HG02798 (cell line): ENCODE measurements at regions not wholly inside any gene's neighbourhood (a gene's known extent, or its start where the extent isn't known, plus 50 kb on each side); places are given as distances from the start of the nearest gene placed in this dataset.

Source experiments
- ATAC-seq: cut with Tn5 transposase; IDR thresholded peaks from one replicate; pipeline ENCODE4 v1.9.1; 2021; ENCODE audit warnings: mild to moderate bottlenecking; ENCODE audit not compliant: unreplicated experiment, poor library complexity

- no peak for ATAC-seq
Measured at GRCh38 chr2:234772733-234773060, 179.1 kb upstream of the SH3BP4 start.

DNA sequence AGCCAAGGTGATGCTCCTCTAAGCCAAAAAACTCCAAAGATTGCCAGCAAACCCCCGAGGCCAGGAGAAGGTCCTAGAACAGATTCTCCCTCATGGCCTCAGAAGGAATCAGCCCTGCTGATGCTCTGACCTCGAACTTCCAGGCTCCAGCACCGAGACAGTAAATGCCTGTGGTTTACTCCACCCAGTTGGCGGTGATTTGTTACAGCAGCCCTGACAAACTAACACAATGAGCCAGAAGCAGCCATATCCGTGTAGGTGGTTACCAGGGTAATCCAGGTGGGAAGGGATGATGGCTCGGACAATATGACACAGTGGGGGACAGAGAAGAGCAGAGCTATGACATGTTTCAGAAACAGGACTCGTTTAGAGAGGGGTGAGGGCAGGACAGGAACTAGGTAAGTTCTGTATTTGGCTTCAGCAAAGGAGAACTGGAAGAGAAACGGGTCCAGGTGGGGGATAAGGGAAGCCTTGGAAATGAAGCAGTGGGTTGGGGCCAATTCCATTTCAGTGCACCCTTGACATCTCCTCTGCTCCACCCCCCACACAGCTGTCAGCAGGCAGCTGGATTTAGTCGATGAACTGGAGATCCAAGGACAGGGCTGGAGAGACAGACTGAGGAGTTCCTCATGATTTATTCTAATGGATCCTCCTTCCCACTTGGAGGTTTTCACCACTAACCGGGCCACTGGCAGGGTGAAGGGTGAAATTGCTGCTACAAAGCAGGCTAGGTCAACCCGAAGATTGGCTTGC lies 179.7 kb upstream of the SH3BP4 start:
- ATAC-seq, result no peak

- no peak for ATAC-seq
Measured at GRCh38 chr2:234771176-234771575, 180.6 kb upstream of the SH3BP4 start.

- no peak for ATAC-seq
Measured at GRCh38 chr2:234770715-234771141, 181.1 kb upstream of the SH3BP4 start.

DNA sequence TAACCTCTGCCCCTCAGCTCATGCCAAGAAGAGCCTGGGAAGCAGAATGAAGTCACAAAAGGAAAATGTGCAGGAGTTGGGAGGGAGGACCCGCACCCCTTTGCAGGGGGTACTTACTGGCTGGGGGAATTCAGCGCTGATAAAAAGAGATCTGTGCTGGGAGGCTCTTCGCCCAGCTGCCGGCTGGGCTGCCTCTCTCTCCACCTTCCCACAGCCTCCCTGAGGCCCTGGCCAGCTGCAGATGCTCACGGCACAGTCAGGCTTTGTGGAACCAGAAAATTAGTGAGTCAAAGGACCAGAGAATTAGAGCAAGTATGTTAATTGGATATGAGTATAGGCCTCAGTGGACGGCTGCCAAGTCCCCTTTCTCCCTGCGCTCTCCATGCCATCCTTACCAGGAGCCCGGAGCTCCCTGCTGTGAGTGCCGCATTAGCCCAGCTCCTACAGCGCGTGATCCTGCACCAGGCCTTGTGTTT lies 181.7 kb upstream of the SH3BP4 start:
- no peak for ATAC-seq

- no peak for ATAC-seq
Measured at GRCh38 chr2:234768608-234769196, 183.1 kb upstream of the SH3BP4 start.

DNA sequence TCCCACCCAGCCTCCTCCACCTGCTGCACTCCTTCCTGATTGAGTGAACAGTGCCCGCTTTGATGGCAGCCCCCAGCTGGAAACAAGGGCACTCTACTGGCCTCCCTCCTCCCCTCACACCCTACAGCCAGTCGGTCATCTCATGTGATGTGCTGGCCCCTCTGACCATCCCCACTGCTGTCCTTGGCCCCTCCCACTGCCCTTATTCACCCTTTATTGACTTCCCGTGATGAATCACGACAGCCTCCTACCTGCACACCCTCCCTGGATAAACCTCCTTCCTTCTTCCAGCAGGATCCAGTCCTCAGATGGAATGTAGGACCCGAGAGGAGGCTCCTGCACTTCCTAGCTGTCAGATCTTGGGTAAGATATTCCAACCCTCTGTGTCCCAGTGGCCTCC lies 186.5 kb upstream of the SH3BP4 start:
- no peak for ATAC-seq

DNA sequence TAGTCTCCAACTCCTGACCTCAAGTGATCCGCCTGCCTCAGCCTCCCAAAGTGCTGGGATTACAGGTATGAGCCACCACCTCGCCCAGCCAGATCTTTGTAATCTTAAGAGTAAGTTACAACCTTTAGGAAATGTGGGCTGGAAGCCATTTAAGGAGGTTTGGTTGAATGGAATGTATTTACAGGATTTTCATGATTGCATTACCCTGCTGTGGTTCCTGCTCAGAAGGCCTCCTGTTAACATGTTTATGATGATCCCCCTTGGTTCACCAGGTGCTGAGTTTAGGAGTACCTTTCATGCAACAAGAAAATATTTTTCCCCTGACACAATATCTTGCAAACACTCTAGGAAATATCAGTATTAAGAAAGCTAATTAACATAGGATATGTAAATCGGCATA lies 187.4 kb upstream of the SH3BP4 start:
- ATAC-seq, result no peak

GRCh38 chr2:234763002-234763873 lies 188.6 kb upstream of the SH3BP4 start:
- no peak for ATAC-seq

- ATAC-seq, result no peak
Measured at GRCh38 chr2:234761910-234762309, 189.9 kb upstream of the SH3BP4 start.

DNA sequence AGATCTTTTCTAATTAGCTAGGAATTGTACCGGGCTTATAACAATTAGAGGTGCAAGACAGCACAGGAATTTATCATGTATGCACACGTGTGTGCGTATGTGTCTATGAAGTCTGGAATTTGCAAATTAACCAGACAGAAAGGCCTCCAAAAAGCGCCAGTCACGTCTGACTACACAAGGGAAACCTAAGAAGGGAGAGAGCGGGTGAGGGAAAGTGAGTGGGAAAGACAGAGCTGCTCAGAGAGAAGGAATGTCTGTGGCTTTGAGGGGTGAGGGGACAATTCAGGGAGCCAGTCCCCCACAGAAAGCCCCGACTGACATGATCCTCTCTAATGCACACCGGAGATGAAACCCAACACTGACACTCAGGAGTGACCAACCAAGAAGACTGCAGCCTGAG lies 197.7 kb upstream of the SH3BP4 start:
- ATAC-seq, result no peak

- ATAC-seq, result no peak
Measured at GRCh38 chr2:234753701-234754100, 198.1 kb upstream of the SH3BP4 start.

DNA sequence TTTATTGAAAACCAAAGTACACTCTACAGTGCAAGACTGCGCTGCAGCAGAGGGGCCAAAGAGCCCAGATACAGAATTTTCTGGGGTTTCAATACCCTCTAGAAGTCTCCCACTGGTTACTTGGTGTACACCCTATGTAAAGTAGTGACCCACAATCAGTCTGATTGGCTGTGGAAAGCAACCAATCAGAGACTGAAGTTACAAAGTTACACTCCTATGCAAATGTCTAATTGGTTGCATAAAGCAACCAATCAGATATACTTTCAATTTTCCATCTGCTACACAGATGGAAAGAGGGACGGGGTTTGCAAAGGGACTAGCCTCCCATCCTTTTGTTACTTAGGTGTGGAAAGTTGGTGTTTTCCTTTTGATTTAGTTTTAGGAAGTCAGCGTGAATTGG lies 198.9 kb upstream of the SH3BP4 start:
- no peak for ATAC-seq

- ATAC-seq, result no peak
Measured at GRCh38 chr2:234751275-234751973, 200.4 kb upstream of the SH3BP4 start.

DNA sequence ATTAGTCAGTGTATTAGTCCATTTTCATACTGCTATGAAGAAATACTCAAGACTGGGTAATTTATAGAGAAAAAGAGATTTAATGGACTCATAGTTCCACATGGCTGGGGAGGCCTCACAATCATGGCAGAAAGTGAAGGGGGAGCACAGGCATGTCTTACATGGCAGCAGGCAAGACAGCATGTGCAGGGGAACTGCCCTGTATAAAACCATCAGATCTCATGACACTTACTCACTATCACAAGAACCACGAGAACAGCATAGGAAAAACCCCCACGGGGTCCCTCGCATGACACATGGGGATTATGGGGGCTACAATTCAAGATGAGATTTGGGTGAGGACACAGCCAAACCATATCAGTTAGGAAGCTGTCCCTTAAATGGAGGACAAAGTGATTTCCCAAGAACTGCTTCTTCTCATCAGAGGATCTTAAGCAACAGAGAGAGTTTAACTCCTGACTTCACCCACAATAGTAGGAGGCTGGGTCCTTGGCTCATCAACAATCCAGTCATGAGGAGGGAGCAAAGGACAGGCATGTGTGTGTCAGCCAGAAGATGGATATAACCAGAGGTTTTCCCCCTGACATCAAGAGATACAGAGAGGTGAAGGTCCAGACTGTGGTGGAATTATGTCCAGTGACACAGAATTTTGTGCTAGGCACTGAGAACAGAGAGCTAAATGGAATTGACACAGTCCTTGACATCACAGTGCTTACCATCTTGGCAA lies 203.8 kb upstream of the SH3BP4 start:
- ATAC-seq, result no peak

- no peak for ATAC-seq
Measured at GRCh38 chr2:234747032-234747431, 204.8 kb upstream of the SH3BP4 start.

DNA sequence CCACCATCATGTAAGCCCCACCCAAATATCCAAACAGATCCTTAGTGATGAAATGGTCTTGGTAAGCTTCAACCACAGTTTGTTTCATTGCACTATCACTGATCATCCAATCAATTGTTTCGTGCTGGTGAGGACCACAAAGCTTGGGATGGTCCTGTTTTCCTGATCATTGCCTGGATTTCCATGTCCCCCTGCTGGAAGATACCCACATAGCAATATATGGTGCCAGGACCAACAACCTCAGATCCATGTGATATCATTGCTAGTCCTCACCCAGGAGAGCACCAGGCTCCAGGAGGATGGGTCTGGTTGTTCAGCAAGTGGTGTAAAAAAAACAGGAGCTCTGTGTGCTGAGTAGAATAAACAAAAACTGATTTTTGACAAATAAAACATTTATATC lies 206.5 kb upstream of the SH3BP4 start:
- no peak for ATAC-seq

GRCh38 chr2:234741976-234742375 lies 209.8 kb upstream of the SH3BP4 start:
- no peak for ATAC-seq

- ATAC-seq, result no peak
Measured at GRCh38 chr2:234739061-234739460, 212.8 kb upstream of the SH3BP4 start.

GRCh38 chr2:234735829-234736228 lies 216.0 kb upstream of the SH3BP4 start:
- ATAC-seq, result no peak
